Endothelial cell of umbilical vein (primary cell): ENCODE measurements at regions not wholly inside any gene's neighbourhood (a gene's known extent, or its start where the extent isn't known, plus 50 kb on each side); places are given as distances from the start of the nearest gene placed in this dataset.

ENCODE experiments used
- BruUV-seq: library from RNA; stranded (reverse); fragments of 400-500 nt; replicated peaks from 2 replicates; lab custom pipeline; 2021; lab: Mats Ljungman, UMichigan
- CTCF ChIA-PET: fragments of 300-600, 350-600 bp; sonication (Branson Sonifier 250); formaldehyde crosslinking; loops from one replicate; lab custom pipeline; 2021; ENCODE audit warnings: antibody characterized with exemption, inconsistent platforms; lab: Charles Lee
- POLR2A ChIA-PET: fragments of 300-600, 350-600 bp; sonication (Branson Sonifier 250); formaldehyde crosslinking; loops from one replicate; lab custom pipeline; 2021; ENCODE audit warnings: antibody characterized with exemption, inconsistent platforms; lab: Charles Lee
- DNase-seq: peaks from one replicate; pipeline ENCODE4 v3.0.0-alpha.2; 2011; ENCODE audit warnings: low read depth, low spot score
- FAIRE-seq: peaks from 2 replicates; lab custom pipeline; 2011; peaks lifted over from hg19 to GRCh38; lab: Jason Lieb, UNC
- H2AFZ ChIP-seq: 2 replicates; pipeline ENCODE4 v1.6.0; 2012; ENCODE audit warnings: low read depth, low read length, control low read depth, inconsistent platforms
- H3K27ac ChIP-seq: 2 replicates; pipeline ENCODE4 v1.5.1; 2011; ENCODE audit warnings: low read depth, mild to moderate bottlenecking, control low read depth, low read length, moderate library complexity; ENCODE audit not compliant: insufficient read depth
- H3K27me3 ChIP-seq, 2 experiments: 2 replicates each; pipeline versions ENCODE4 v1.6.0 to v1.6.1; 2011; ENCODE audit warnings: low read length in 2 of 2, mixed read lengths in 1 of 2; ENCODE audit not compliant: control insufficient read depth in 2 of 2, insufficient read depth in 2 of 2
- H3K36me3 ChIP-seq, 2 experiments: 2 replicates in 1 of 2; 3 replicates in 1 of 2; pipeline ENCODE4 v1.5.1; 2011; ENCODE audit warnings: low read length in 2 of 2, mild to moderate bottlenecking in 1 of 2, moderate library complexity in 1 of 2; ENCODE audit not compliant: control insufficient read depth in 2 of 2, insufficient read depth in 2 of 2; ENCODE audit errors: extremely low read depth in 1 of 2
- H3K4me1 ChIP-seq: 3 replicates; pipeline ENCODE4 v1.5.1; 2011; ENCODE audit warnings: mild to moderate bottlenecking, low read length; ENCODE audit not compliant: control insufficient read depth, insufficient read depth; ENCODE audit errors: extremely low read depth
- H3K4me2 ChIP-seq: 2 replicates; pipeline ENCODE4 v1.6.1; 2011; ENCODE audit warnings: low read length, control low read depth, mixed read lengths; ENCODE audit not compliant: insufficient read depth
- H3K4me3 ChIP-seq, 3 experiments: fragments of 200-600 bp in 1 of 3; sonication (generic), shearing (Covaris generic) in 1 of 3; replicated peaks in 1 of 3; 2 replicates each; pipeline ENCODE4 v1.5.1; 2011 to 2016; ENCODE audit warnings: control low read depth in 3 of 3, low read length in 3 of 3, mild to moderate bottlenecking in 2 of 3, inconsistent platforms in 1 of 3, low read depth in 1 of 3, moderate library complexity in 1 of 3; ENCODE audit not compliant: insufficient read depth in 1 of 3
- H3K79me2 ChIP-seq: 2 replicates; pipeline ENCODE4 v1.6.0; 2012; ENCODE audit warnings: low read length, inconsistent platforms; ENCODE audit not compliant: control insufficient read depth, insufficient read depth
- H3K9ac ChIP-seq: replicated peaks from 2 replicates; pipeline ENCODE3; 2011; ENCODE audit warnings: low read length, control low read depth; ENCODE audit not compliant: insufficient read depth; ENCODE audit errors: extremely low read depth
- H3K9me1 ChIP-seq: replicated peaks from 3 replicates; pipeline ENCODE4 v1.6.0; 2011; ENCODE audit warnings: mild to moderate bottlenecking, low read length; ENCODE audit not compliant: control insufficient read depth, insufficient read depth; ENCODE audit errors: extremely low read depth
- H3K9me3 ChIP-seq: replicated peaks from 2 replicates; pipeline ENCODE4 v1.5.1; 2012; ENCODE audit warnings: low read length, inconsistent platforms; ENCODE audit not compliant: control insufficient read depth, insufficient read depth
- H4K20me1 ChIP-seq: replicated peaks from 2 replicates; pipeline ENCODE3; 2011; ENCODE audit warnings: mild to moderate bottlenecking, low read length; ENCODE audit not compliant: control insufficient read depth, insufficient read depth; ENCODE audit errors: extremely low read depth
- EZH2 ChIP-seq: IDR thresholded peaks from 2 replicates; pipeline ENCODE4 v1.6.1; 2012; ENCODE audit warnings: borderline replicate concordance, low read depth, mild to moderate bottlenecking, moderate library complexity, low read length, inconsistent platforms; ENCODE audit not compliant: severe bottlenecking
- FOS ChIP-seq: IDR thresholded peaks from 2 replicates; pipeline ENCODE4 v1.6.1; 2011; ENCODE audit warnings: mild to moderate bottlenecking, low read length, moderate library complexity, borderline replicate concordance; ENCODE audit not compliant: insufficient read depth
- GATA2 ChIP-seq: IDR thresholded peaks from 2 replicates; pipeline ENCODE4 v1.7.0; 2011; ENCODE audit warnings: low read depth, mild to moderate bottlenecking, moderate library complexity, mixed read lengths, low read length; ENCODE audit not compliant: insufficient read length, insufficient read depth
- JUN ChIP-seq: IDR thresholded peaks from 2 replicates; pipeline ENCODE4 v1.6.1; 2011; ENCODE audit warnings: borderline replicate concordance, low read depth; ENCODE audit not compliant: insufficient read length, insufficient read depth
- MYC ChIP-seq: IDR thresholded peaks from one replicate; pipeline ENCODE4 v1.6.1; 2011; ENCODE audit warnings: mild to moderate bottlenecking, low read depth, low read length
- POLR2A ChIP-seq: IDR thresholded peaks from 2 replicates; pipeline ENCODE4 v1.6.1; 2012; ENCODE audit warnings: low read depth, mild to moderate bottlenecking, control low read depth, low read length
- POLR2AphosphoS5 ChIP-seq: IDR thresholded peaks from 2 replicates; pipeline ENCODE4 v1.6.1; 2012; ENCODE audit warnings: low read depth, mild to moderate bottlenecking, control low read depth, low read length, moderate library complexity; ENCODE audit not compliant: insufficient read depth
- dilution Hi-C: fragments of 300-500 bp; cut with MboI; formaldehyde crosslinking; loops from one replicate; pipeline ENCODE4 v1.15.0; 2019; ENCODE audit warnings: low sequenced_read_pairs; ENCODE audit not compliant: extremely low pct_ligation_motif_present
- intact Hi-C: fragments of 100-400 bp; cut with micrococcal nuclease; formaldehyde crosslinking; loops from one replicate; pipeline ENCODE4 v1.10.0; 2022
- TF ChIP-seq, protein P1 (sequence below), 2 donors: IDR thresholded peaks; 1 replicate in 1 of 2; 2 replicates in 1 of 2; pipeline ENCODE4 v1.5.1; 2011; ENCODE audit warnings: low read length in 2 of 2, mild to moderate bottlenecking in 2 of 2, moderate library complexity in 2 of 2, control low read depth in 1 of 2, inconsistent platforms in 1 of 2, low read depth in 1 of 2; ENCODE audit not compliant: insufficient read depth in 1 of 2; ENCODE audit errors: extremely low read depth in 1 of 2
- TF ChIP-seq, protein P2 (sequence below): IDR thresholded peaks from 2 replicates; pipeline ENCODE4 v1.6.1; 2011; ENCODE audit not compliant: insufficient read depth, insufficient read length

DNA sequence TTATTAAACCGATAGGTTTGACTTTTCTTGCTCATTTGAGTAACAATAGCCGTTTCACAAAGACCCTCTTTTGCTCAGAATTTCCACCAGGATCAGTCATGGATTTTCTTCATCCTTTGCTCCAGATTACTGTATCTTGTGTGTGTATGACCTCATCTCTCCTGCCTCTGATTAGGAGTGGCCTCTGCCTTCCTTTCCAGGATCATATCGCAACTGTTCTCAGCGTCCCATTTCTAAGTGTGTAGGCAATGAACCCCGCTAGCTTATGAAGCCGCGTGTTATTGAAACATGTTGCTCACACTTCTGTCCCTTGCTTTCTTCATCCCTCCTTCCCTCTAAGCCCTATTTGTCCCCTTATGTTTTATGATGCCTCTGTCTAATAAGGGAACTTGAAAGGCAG is 169.8 kb upstream of the RPS23 start:
- peaks cover 0 to 13% of the 10 kb centered on the region in 2 experiments for H3K27me3 ChIP-seq
- dilution Hi-C loops (no loop called here), intact Hi-C loops (loop anchor here (1.0 kb wide), 1 partner anchor 49 kb away; no protein-coding TSS in a partner anchor)
- no peaks in the 10 kb centered on the region for H3K36me3 ChIP-seq
- H3K4me2 ChIP-seq, result no peak overlapping the region
- DNase-seq (no peak), FAIRE-seq (no peak)
- H3K79me2 ChIP-seq, result no peaks in the 10 kb centered on the region
- BruUV-seq, result no TSS peak
- no peak overlapping the region for H3K9ac ChIP-seq
- no peak overlapping the region for H3K4me3 ChIP-seq
- TF ChIP-seq, protein P1, sequence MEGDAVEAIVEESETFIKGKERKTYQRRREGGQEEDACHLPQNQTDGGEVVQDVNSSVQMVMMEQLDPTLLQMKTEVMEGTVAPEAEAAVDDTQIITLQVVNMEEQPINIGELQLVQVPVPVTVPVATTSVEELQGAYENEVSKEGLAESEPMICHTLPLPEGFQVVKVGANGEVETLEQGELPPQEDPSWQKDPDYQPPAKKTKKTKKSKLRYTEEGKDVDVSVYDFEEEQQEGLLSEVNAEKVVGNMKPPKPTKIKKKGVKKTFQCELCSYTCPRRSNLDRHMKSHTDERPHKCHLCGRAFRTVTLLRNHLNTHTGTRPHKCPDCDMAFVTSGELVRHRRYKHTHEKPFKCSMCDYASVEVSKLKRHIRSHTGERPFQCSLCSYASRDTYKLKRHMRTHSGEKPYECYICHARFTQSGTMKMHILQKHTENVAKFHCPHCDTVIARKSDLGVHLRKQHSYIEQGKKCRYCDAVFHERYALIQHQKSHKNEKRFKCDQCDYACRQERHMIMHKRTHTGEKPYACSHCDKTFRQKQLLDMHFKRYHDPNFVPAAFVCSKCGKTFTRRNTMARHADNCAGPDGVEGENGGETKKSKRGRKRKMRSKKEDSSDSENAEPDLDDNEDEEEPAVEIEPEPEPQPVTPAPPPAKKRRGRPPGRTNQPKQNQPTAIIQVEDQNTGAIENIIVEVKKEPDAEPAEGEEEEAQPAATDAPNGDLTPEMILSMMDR (IDR thresholded peaks at IDR 0.05; ENCODE audit: extremely low read depth in 1 of 2, insufficient read depth in 1 of 2, low read depth in 1 of 2, low read length in 2 of 2), result no peak
- TF ChIP-seq FOS, result no peak
- TF ChIP-seq JUN, result no peak
- TF ChIP-seq, protein P2, sequence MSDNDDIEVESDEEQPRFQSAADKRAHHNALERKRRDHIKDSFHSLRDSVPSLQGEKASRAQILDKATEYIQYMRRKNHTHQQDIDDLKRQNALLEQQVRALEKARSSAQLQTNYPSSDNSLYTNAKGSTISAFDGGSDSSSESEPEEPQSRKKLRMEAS, result no peak
- no peak for TF ChIP-seq POLR2A
- TF ChIP-seq MYC, result no peak
- no peak for TF ChIP-seq POLR2AphosphoS5
- TF ChIP-seq GATA2, result no peak
- no peak for TF ChIP-seq EZH2
- H4K20me1 ChIP-seq, result no peaks in the 10 kb centered on the region
- H2AFZ ChIP-seq, result no peak overlapping the region
- no peaks in the 10 kb centered on the region for H3K9me1 ChIP-seq
- no peak overlapping the region for H3K27ac ChIP-seq
- no peaks in the 10 kb centered on the region for H3K4me1 ChIP-seq
- ChIA-PET POLR2A (no interaction called here), CTCF (no interaction called here)
- H3K9me3 ChIP-seq, result no peaks in the 10 kb centered on the region
